ENCODE measurements at regions not wholly inside any gene's neighbourhood (a gene's known extent, or its start where the extent isn't known, plus 50 kb on each side); places are given as distances from the start of the nearest gene placed in this dataset.
A peak's percentile ranks its signal among the peaks of the same experiment; 100 is the strongest.

DNA sequence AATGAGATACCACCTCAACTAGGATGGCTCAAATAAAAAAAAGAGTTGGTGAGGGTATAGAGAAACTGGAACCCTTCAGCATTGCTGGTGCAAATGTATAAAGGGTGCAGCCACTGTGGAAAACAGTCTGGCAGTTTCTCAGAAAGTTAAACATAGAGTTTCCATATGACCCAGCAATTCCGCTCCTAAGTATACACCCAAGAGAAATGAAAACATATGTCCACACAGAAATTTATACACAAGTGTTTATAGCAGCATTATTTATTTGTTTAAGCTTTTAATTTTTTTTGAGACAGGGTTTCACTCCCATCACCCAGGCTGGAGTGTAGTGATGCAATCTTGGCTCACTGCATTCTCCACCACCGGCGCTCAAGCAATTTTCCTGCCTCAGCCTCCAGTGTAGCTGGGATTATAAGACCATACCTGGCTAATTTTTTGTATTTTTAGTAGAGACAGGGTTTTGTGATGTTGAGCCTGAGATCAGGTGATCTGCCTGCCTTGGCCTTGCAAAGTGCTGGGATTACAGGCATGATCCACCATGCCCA, 118.2 kb upstream of the KIF5B start:
- DNase-seq (ENCODE audit: low spot score in 2 of 2): peak in 1 of 2 donors; percentile 26
- TF ChIP-seq, protein P1, sequence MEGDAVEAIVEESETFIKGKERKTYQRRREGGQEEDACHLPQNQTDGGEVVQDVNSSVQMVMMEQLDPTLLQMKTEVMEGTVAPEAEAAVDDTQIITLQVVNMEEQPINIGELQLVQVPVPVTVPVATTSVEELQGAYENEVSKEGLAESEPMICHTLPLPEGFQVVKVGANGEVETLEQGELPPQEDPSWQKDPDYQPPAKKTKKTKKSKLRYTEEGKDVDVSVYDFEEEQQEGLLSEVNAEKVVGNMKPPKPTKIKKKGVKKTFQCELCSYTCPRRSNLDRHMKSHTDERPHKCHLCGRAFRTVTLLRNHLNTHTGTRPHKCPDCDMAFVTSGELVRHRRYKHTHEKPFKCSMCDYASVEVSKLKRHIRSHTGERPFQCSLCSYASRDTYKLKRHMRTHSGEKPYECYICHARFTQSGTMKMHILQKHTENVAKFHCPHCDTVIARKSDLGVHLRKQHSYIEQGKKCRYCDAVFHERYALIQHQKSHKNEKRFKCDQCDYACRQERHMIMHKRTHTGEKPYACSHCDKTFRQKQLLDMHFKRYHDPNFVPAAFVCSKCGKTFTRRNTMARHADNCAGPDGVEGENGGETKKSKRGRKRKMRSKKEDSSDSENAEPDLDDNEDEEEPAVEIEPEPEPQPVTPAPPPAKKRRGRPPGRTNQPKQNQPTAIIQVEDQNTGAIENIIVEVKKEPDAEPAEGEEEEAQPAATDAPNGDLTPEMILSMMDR (IDR thresholded peaks at IDR 0.05): no peak
- intact Hi-C loops (cut with DNase I; ENCODE audit: low total_unique reads): no loop called here
- no peak overlapping the region for H3K4me3 ChIP-seq (ENCODE audit: low read depth, poor library complexity, severe bottlenecking)
- 78 to 94% methylated on average over 3 of the region's 3 CpGs for WGBS, 2 donors

GRCh38 chr10:32171204-32171603, 115.0 kb upstream of the KIF5B start:
- DNase-seq (ENCODE audit: low spot score in 2 of 2): no peak
- H3K4me3 ChIP-seq (ENCODE audit: low read depth, poor library complexity, severe bottlenecking): no peak overlapping the region
- 44 to 51% methylated on average over 3 of the region's 3 CpGs for WGBS, 2 donors
- TF ChIP-seq, protein P1 (IDR thresholded peaks at IDR 0.05): no peak
- intact Hi-C loops (cut with DNase I; ENCODE audit: low total_unique reads): no loop called here

DNA sequence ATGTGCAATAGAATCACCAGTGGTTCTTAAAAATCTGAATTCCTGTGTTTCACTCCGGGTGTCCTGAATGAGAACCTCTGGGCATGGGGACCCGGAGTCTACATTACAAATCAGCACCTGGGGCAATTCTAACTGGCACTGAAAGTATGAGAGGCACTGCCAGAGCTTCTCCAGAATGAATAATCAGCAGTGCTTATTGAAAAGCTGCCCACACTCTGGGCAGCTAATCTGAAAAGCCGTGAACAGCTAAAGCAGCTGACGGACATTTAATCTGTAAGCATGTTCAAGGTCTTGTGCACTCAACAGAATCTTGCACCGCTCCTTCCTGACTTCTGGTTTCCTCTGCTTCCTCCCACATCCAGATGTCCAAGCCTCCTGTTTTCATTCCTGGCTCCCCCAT, 113.3 kb upstream of the KIF5B start:
- 19 to 28% methylated on average over 5 of the region's 5 CpGs for WGBS, 2 donors
- intact Hi-C loops (cut with DNase I; ENCODE audit: low total_unique reads): no loop called here
- DNase-seq (ENCODE audit: low spot score in 2 of 2): no peak
- no peak for TF ChIP-seq POLR2A (IDR thresholded peaks at IDR 0.05)
- TF ChIP-seq, protein P1 (IDR thresholded peaks at IDR 0.05): no peak
- no peak overlapping the region for H3K4me3 ChIP-seq (ENCODE audit: low read depth, poor library complexity, severe bottlenecking)

GRCh38 chr10:32167450-32167849, 111.2 kb upstream of the KIF5B start:
- intact Hi-C loops (cut with DNase I; ENCODE audit: low total_unique reads): no loop called here
- no peak for DNase-seq (ENCODE audit: low spot score in 2 of 2)
- WGBS, 2 donors: 56 to 61% methylated on average over 5 of the region's 5 CpGs
- TF ChIP-seq, protein P1 (IDR thresholded peaks at IDR 0.05): no peak
- no peak for TF ChIP-seq POLR2A (IDR thresholded peaks at IDR 0.05)
- no peak overlapping the region for H3K4me3 ChIP-seq (ENCODE audit: low read depth, poor library complexity, severe bottlenecking)

GRCh38 chr10:32166365-32166764, 110.1 kb upstream of the KIF5B start:
- no peak for DNase-seq (ENCODE audit: low spot score in 2 of 2)
- intact Hi-C loops (cut with DNase I; ENCODE audit: low total_unique reads): no loop called here
- TF ChIP-seq POLR2A (IDR thresholded peaks at IDR 0.05): no peak
- TF ChIP-seq, protein P1 (IDR thresholded peaks at IDR 0.05): no peak
- no peak overlapping the region for H3K4me3 ChIP-seq (ENCODE audit: low read depth, poor library complexity, severe bottlenecking)

- TF ChIP-seq, protein P1 (IDR thresholded peaks at IDR 0.05): no peak
- no peak for TF ChIP-seq POLR2A (IDR thresholded peaks at IDR 0.05)
- 78 to 84% methylated on average over 9 of the region's 9 CpGs for WGBS, 2 donors
- intact Hi-C loops (cut with DNase I; ENCODE audit: low total_unique reads): no loop called here
- no peak overlapping the region for H3K4me3 ChIP-seq (ENCODE audit: low read depth, poor library complexity, severe bottlenecking)
- DNase-seq (ENCODE audit: low spot score in 2 of 2): no peak
Observed at GRCh38 chr10:32163762-32164148, 107.5 kb upstream of the KIF5B start.
